Mucosa of rectum (tissue), 2 donors: ENCODE measurements at regions not wholly inside any gene's neighbourhood (a gene's known extent, or its start where the extent isn't known, plus 50 kb on each side); places are given as distances from the start of the nearest gene placed in this dataset.

ENCODE experiments used
- H3K27ac ChIP-seq, 2 donors: one replicate each; pipeline ENCODE4 v1.7.0; 2013; ENCODE audit warnings: inconsistent platforms in 2 of 2, low read depth in 2 of 2, low read length in 2 of 2
- H3K27me3 ChIP-seq, 2 donors: one replicate each; pipeline ENCODE4 v1.7.0; 2013; ENCODE audit warnings: low read length in 2 of 2; ENCODE audit not compliant: control insufficient read depth in 2 of 2, insufficient read depth in 2 of 2
- H3K36me3 ChIP-seq, 2 donors: one replicate each; pipeline ENCODE4 v1.7.0; 2013; ENCODE audit warnings: low read length in 2 of 2; ENCODE audit not compliant: control insufficient read depth in 2 of 2, insufficient read depth in 2 of 2
- H3K4me1 ChIP-seq, 2 donors: one replicate each; pipeline ENCODE4 v1.7.0; 2013; ENCODE audit warnings: low read length in 2 of 2, mild to moderate bottlenecking in 1 of 2; ENCODE audit not compliant: control insufficient read depth in 2 of 2, insufficient read depth in 2 of 2
- H3K4me3 ChIP-seq, 2 donors: one replicate each; pipeline ENCODE4 v1.7.0; 2013; ENCODE audit warnings: low read length in 2 of 2
- H3K9ac ChIP-seq, 2 donors: one replicate each; pipeline ENCODE4 v1.7.0; 2013; ENCODE audit warnings: low read length in 2 of 2, low read depth in 1 of 2, mild to moderate bottlenecking in 1 of 2
- H3K9me3 ChIP-seq, 2 donors: one replicate each; pipeline ENCODE4 v1.7.0; 2013; ENCODE audit warnings: low read length in 2 of 2; ENCODE audit not compliant: control insufficient read depth in 2 of 2
- donor health status: healthy.
- donor health status: Normal muscosa, but diverticular disease.

DNA sequence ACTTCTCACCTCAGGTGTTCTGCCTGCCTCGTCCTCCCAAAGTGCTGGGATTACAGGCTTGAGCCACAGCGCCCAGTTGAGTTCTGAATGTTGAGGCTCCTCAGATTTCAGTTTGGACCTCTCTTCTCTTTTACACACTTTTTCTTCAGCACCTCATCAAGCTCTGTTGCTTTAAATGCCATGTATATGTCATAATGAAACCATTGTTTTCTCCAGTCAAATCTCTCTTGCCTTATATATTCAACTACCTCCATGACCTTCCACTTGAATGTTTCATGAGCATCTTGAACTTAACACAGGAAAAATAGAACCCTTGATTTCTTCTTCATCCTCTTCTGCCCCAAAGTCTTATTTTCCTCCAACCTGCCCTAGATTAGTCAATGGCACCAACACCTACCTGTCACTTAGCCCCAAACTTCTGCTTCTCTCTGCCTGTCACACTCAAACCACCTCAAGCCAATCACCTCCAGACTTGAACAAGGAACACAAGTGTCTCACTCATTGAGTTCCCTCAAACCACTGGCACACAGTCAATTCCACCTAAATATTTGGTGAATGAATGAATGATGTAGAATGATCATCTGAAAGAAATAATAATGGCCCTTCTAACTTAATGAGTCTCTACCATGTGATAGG is 161.0 kb upstream of the SGK1 start:
- no peaks in the 10 kb centered on the region for H3K36me3 ChIP-seq
- no peaks in the 10 kb centered on the region for H3K4me1 ChIP-seq
- H3K4me3 ChIP-seq: no peak overlapping the region
- H3K27me3 ChIP-seq: no peaks in the 10 kb centered on the region
- no peak overlapping the region for H3K9ac ChIP-seq
- no peaks in the 10 kb centered on the region for H3K9me3 ChIP-seq
- no peak overlapping the region for H3K27ac ChIP-seq

DNA sequence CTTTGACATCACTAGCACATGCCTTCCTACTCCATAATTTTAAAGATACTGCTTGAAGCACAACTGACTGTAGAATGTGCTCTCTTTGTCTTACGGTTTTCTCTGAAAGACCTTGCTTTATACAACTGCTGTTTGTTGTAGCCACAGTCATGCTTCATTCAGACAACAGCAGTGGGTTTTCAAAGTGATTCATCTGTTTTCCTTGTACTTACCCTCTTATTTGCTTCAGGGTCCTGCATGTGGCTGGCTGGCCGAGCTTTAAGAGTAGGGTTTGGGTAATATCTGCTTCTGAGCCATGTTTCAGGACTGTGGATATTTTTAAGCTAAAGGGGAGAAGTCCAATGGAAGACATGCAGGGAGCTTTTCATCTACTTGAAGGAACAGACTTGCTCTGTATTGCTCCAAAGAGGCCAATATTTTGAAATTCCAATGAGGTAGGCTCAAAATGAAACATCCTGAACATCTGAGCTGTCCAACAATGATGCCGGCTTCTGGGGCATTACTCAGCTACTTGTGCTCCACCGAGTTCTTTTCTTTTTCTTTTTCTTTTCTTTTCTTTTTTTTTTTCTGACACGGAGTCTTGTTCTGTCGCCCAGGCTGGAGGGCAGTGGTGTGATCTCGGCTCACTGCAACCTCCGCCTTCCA is 160.2 kb upstream of the SGK1 start:
- Histone ChIP-seq H3K9ac (no peak overlapping the region), H3K27ac (no peak overlapping the region), H3K36me3 (no peaks in the 10 kb centered on the region), H3K9me3 (no peaks in the 10 kb centered on the region), H3K27me3 (no peaks in the 10 kb centered on the region), H3K4me1 (no peaks in the 10 kb centered on the region), H3K4me3 (no peak overlapping the region)

DNA sequence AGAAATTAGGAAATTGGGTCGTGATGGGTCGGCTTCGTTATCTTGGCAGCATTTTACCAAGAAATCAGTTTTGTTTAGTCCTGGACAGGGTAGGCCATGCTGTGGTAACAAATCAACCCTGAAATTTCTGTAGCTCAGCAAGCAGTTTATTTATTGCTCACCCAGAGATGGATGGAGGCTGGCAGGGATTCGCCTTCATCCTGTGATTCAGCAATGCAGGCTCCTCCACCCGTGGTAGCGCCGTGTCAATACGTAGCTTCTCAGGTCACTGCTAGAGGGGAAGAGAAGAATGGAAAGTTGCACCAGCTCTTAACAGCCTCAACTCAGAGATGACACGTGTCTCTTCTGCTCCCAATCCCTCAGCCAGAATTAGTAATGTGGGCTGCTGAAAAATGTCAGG is 157.0 kb upstream of the SGK1 start:
- H3K9me3 ChIP-seq: no peaks in the 10 kb centered on the region
- H3K4me1 ChIP-seq: no peaks in the 10 kb centered on the region
- no peak overlapping the region for H3K4me3 ChIP-seq
- no peak overlapping the region for H3K27ac ChIP-seq
- H3K27me3 ChIP-seq: no peaks in the 10 kb centered on the region
- no peaks in the 10 kb centered on the region for H3K36me3 ChIP-seq
- no peak overlapping the region for H3K9ac ChIP-seq

DNA sequence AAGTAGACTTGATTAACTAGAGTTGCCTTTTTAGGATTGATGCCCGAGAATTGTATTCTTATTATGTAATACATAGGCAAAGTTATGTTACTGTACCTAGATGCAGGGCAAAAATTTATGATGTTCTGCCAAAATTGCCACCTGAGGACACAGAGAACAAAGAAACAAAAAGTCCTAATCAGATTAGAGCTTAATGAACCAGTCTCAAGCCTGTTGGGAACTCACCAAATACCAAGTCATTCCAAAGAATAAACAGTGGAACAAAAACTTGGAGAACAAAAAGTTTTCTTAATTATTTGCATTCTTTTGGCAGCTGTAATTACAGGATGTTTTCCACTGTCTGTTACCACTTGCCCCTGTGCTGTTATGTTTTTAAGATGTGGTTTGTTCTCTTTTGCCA is 154.7 kb upstream of the SGK1 start:
- Histone ChIP-seq H3K9me3 (no peaks in the 10 kb centered on the region), H3K27me3 (no peaks in the 10 kb centered on the region), H3K4me3 (no peak overlapping the region), H3K27ac (no peak overlapping the region), H3K4me1 (no peaks in the 10 kb centered on the region), H3K9ac (no peak overlapping the region), H3K36me3 (no peaks in the 10 kb centered on the region)

DNA sequence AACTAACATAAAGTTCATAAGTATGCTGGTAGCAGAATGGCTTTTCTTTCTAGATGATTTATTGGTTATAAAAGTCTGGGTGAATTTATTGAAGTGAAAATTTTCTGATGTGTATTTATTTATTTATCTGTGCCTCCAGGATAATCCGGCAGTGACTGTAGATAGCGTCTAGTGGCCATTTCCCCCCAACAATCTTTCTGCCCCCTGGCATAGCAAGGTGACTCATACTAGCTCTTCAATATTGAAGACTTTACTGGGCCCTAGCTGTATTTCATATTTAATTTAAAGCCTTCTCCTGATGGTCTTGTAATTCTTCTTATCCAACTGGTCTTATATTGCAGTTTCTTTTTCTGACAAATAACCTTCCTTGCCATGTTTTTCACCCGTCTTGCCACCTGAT is 154.1 kb upstream of the SGK1 start:
- Histone ChIP-seq H3K9ac (no peak overlapping the region), H3K27me3 (no peaks in the 10 kb centered on the region), H3K36me3 (no peaks in the 10 kb centered on the region), H3K9me3 (no peaks in the 10 kb centered on the region), H3K27ac (no peak overlapping the region), H3K4me3 (no peak overlapping the region), H3K4me1 (no peaks in the 10 kb centered on the region)

DNA sequence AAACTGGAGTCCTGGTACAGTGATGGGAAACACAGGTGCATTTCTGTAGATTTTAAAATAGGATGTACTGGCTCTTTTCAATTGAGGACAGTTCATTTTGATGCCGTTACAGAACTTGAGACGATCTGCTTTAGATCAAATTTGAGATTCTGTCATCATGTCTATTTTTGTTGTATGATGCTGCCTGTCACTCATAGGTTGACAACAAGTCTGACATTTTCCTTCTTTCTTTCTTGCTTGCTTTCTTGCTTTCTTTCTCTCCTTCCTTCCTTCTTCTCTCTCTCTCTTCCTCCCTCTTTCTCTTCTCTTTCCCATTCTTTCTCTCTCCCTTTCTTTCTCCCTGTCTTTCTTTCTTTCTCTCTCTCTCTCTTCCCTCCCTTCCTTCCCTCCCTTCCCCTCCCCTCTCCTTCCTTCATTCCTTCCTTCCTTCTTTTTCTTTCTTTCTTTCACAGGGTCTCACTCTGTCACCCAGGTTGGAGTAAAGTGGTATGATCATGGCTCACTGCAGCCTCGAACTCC is 152.6 kb upstream of the SGK1 start:
- Histone ChIP-seq H3K4me1 (no peaks in the 10 kb centered on the region), H3K27me3 (no peaks in the 10 kb centered on the region), H3K4me3 (no peak overlapping the region), H3K9me3 (no peaks in the 10 kb centered on the region), H3K9ac (no peak overlapping the region), H3K27ac (no peak overlapping the region), H3K36me3 (no peaks in the 10 kb centered on the region)

DNA sequence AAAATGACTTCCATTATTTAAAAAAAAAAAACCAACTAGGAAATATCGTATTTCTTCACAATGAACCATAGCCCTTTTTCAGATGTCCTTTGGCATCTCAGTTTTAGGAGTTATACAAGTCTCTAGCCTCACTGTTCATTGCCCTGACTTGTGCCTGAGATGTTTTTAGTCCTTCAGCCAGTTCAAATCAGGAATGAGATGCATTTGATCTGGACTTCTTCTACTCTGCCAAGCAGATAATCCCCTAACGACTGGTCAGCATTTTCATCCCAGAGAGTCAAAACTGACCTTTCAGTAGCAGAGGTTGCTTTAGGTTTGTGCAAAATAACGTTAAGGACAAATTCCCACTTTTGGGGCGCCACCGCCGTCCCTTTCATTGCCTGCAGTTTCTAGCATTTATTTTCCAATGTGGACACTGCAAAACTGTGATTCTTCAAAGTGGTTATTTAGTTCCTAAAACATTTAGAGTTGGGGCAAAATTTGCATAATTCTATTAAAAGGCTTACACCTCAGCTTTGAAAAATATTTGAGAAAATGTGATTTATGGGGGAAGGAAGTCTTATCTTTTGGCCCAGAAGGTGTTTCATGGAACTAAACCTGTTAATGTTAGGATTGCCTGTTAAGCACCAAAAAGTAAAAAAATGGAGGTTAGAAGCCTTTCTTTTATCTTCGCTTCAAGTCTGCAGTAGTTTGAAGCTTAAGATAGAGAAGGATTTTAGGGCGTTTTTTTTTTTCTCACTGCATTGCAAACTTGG is 152.0 kb upstream of the SGK1 start:
- H3K9me3 ChIP-seq: no peaks in the 10 kb centered on the region
- no peak overlapping the region for H3K9ac ChIP-seq
- no peaks in the 10 kb centered on the region for H3K27me3 ChIP-seq
- H3K4me1 ChIP-seq: no peaks in the 10 kb centered on the region
- no peak overlapping the region for H3K27ac ChIP-seq
- no peak overlapping the region for H3K4me3 ChIP-seq
- H3K36me3 ChIP-seq: no peaks in the 10 kb centered on the region

DNA sequence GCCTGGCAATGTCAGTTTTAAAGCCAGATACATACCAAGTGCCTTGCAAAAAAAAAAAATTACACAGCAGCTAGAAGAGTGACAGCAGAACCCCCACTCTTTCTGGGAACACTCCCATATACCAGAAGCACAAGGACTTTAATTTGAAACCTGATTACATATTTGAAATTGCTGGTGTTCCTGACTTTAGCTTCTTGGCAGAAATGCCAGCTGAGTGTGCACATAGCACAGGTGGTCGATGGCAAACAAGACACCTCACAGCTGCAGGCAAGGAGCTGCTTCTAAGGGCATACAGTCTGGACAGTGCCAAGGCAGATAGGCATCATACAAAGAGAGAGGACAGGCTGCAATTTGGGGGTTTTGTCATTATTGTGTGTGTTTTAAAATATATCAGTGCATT is 150.7 kb upstream of the SGK1 start:
- H3K4me1 ChIP-seq: no peaks in the 10 kb centered on the region
- H3K27ac ChIP-seq: no peak overlapping the region
- no peaks in the 10 kb centered on the region for H3K9me3 ChIP-seq
- no peaks in the 10 kb centered on the region for H3K36me3 ChIP-seq
- no peak overlapping the region for H3K4me3 ChIP-seq
- H3K9ac ChIP-seq: no peak overlapping the region
- H3K27me3 ChIP-seq: no peaks in the 10 kb centered on the region

DNA sequence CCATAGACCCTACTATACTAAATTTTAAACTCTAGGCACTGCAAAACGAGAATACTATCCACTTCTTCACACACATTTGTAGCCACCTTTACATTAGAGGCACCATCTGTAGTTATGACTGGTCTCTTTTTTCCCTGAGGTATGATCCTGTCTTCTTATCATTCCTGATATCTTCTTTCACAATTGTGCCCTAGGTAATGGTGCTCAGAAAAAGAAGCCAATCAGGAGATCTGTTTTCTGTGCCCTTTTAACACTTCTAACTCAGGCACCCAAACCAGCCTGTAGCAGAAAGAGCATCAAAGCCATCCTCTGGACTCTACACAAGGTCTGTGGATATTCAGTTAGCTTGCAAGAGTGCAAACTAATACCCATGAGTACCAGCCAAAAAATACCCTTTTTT is 149.7 kb upstream of the SGK1 start:
- H3K27ac ChIP-seq: no peak overlapping the region
- no peaks in the 10 kb centered on the region for H3K27me3 ChIP-seq
- H3K4me1 ChIP-seq: no peaks in the 10 kb centered on the region
- H3K4me3 ChIP-seq: no peak overlapping the region
- no peak overlapping the region for H3K9ac ChIP-seq
- H3K9me3 ChIP-seq: no peaks in the 10 kb centered on the region
- no peaks in the 10 kb centered on the region for H3K36me3 ChIP-seq

DNA sequence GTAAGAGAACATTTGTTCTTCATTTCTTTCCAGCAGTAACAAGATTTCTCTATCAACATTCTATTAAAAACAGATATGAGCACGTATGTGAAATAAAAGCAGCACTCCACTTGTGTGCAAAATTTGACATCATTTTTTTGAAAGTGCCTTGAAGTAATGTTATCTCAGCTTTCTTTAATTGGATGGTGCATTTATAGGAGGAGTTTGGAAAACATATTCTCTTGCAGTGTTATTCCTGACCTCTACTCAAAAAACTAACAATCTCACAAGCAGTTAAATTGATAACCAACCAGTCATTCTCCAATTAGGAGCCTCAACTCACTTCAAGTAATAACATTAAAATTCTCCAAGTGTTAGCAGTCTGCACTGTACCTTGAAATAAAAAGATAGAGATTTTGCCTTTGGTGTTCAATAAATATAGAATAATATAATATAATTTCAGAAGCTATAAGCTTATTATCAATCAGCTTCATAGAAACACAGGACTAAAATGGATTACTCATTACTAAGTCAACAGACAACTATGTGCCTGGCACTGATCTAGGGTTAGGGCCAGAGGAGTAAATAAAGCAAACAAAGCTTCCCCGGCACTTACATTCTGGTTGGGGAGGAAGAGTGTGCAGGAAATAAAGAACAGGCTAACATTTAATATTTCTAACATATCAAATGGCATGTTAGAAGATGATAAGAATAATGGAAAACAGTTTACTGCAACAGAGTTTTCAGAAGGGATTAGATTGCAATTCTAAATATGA is 149.0 kb upstream of the SGK1 start:
- Histone ChIP-seq H3K4me3 (no peak overlapping the region), H3K36me3 (no peaks in the 10 kb centered on the region), H3K9ac (no peak overlapping the region), H3K4me1 (no peaks in the 10 kb centered on the region), H3K27me3 (no peaks in the 10 kb centered on the region), H3K9me3 (no peaks in the 10 kb centered on the region), H3K27ac (no peak overlapping the region)
